Stomach (tissue), 4 donors: ENCODE measurements at regions not wholly inside any gene's neighbourhood (a gene's known extent, or its start where the extent isn't known, plus 50 kb on each side); places are given as distances from the start of the nearest gene placed in this dataset.

Experiments used
- EP300 ChIP-seq: sonication (generic); formaldehyde crosslinking; IDR thresholded peaks from one replicate; pipeline ENCODE4 v1.6.1; 2017; ENCODE audit warnings: antibody characterized with exemption
- POLR2A ChIP-seq, 4 donors: fragments of 450-650 bp; IDR thresholded peaks; one replicate each; pipeline ENCODE4 v1.6.1; 2016; ENCODE audit warnings: antibody characterized with exemption in 4 of 4, control low read depth in 2 of 4, mild to moderate bottlenecking in 1 of 4, moderate library complexity in 1 of 4
- POLR2AphosphoS5 ChIP-seq, 3 donors: sonication (generic); formaldehyde crosslinking; IDR thresholded peaks; one replicate each; pipeline ENCODE4 v1.6.1; 2016; ENCODE audit warnings: antibody characterized with exemption in 3 of 3
- TF ChIP-seq, protein P1 (sequence below), 7 experiments: fragments of 450-650 bp in 4 of 7; fragments of 200-600 bp in 3 of 7; sonication (generic) in 3 of 7; IDR thresholded peaks; one replicate each; pipeline ENCODE4 v1.5.1; 2016 to 2019; ENCODE audit warnings: antibody characterized with exemption in 7 of 7, control low read depth in 2 of 7, mild to moderate bottlenecking in 1 of 7

DNA sequence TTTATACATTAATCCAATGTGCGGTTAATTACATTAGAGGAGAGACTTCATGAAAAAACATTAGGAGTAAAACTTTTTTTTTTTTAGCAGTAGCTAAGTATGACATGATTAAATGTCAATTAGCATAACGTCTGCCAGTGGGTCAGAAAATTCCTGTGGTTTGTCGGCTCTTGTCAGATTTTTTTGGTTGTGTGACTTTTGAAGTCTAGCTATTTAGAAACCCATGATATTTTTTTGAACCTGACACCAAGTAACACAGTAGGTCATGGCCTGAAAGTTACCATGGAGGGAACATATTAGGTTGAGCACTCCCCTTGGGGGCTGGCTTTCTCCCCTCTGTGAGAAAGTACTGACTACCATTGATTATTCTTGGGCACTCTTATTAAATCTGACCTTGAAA is 84.8 kb upstream of the ALDH1A1 start:
- TF ChIP-seq, protein P1, sequence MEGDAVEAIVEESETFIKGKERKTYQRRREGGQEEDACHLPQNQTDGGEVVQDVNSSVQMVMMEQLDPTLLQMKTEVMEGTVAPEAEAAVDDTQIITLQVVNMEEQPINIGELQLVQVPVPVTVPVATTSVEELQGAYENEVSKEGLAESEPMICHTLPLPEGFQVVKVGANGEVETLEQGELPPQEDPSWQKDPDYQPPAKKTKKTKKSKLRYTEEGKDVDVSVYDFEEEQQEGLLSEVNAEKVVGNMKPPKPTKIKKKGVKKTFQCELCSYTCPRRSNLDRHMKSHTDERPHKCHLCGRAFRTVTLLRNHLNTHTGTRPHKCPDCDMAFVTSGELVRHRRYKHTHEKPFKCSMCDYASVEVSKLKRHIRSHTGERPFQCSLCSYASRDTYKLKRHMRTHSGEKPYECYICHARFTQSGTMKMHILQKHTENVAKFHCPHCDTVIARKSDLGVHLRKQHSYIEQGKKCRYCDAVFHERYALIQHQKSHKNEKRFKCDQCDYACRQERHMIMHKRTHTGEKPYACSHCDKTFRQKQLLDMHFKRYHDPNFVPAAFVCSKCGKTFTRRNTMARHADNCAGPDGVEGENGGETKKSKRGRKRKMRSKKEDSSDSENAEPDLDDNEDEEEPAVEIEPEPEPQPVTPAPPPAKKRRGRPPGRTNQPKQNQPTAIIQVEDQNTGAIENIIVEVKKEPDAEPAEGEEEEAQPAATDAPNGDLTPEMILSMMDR (IDR thresholded peaks at IDR 0.05), result no peak
- TF ChIP-seq POLR2A (IDR thresholded peaks at IDR 0.05) (no peak), EP300 (no peak), POLR2AphosphoS5 (IDR thresholded peaks at IDR 0.05) (no peak)
